Right lobe of liver (tissue), 4 donors: ENCODE measurements at regions not wholly inside any gene's neighbourhood (a gene's known extent, or its start where the extent isn't known, plus 50 kb on each side); places are given as distances from the start of the nearest gene placed in this dataset.

Experiments used
- CTCF ChIP-seq, 4 donors: fragments of 200-600 bp in 3 of 4; fragments of 450-650 bp in 1 of 4; IDR thresholded peaks; one replicate each; pipeline versions ENCODE4 v1.5.1 to v1.8.0; 2016 to 2022; ENCODE audit warnings: antibody characterized with exemption in 4 of 4, mild to moderate bottlenecking in 2 of 4
- POLR2A ChIP-seq: fragments of 450-650 bp; IDR thresholded peaks from one replicate; pipeline ENCODE4 v1.6.1; 2017; ENCODE audit warnings: antibody characterized with exemption, mild to moderate bottlenecking
- donor health status: DM: no; HTN: no; CAD: no.
- donor health status: DM: no; HTN: no; CAD: no.
- donor health status: DM: no; HTN: yes; CAD: no.

GRCh38 chr13:59531571-59532091, 632.1 kb downstream of the DIAPH3 start:
- no peak for TF ChIP-seq CTCF (IDR thresholded peaks at IDR 0.05)
- no peak for TF ChIP-seq POLR2A
